ENCODE measurements at regions not wholly inside any gene's neighbourhood (a gene's known extent, or its start where the extent isn't known, plus 50 kb on each side); places are given as distances from the start of the nearest gene placed in this dataset.

GRCh38 chr17:71107136-71107535 is 937.8 kb downstream of the KCNJ2 start:
- peaks cover 0 to 4% (median 0%) of the 10 kb centered on the region in 11 donors for H3K9me3 ChIP-seq
- intact Hi-C loops (cut with DNase I): no loop called here
- no peak for TF ChIP-seq CTCF (IDR thresholded peaks at IDR 0.05)
- no peak for ATAC-seq
- 48 to 53% methylated on average over 1 of the region's 1 CpG for WGBS, 2 donors
- H3K27me3 ChIP-seq: peaks cover 0 to 3% (median 0%) of the 10 kb centered on the region in 7 donors
- H3K4me1 ChIP-seq: no peaks in the 10 kb centered on the region
- H3K4me3 ChIP-seq: no peak overlapping the region
- H3K27ac ChIP-seq: no peak overlapping the region
- no peaks in the 10 kb centered on the region for H3K36me3 ChIP-seq
- no peak for DNase-seq

GRCh38 chr17:71109697-71110096 is 940.4 kb downstream of the KCNJ2 start:
- H3K36me3 ChIP-seq: no peaks in the 10 kb centered on the region
- no peak overlapping the region for H3K4me3 ChIP-seq
- H3K27ac ChIP-seq: no peak overlapping the region
- no peak for ATAC-seq
- H3K27me3 ChIP-seq: peaks cover 0 to 3% (median 0%) of the 10 kb centered on the region in 7 donors
- H3K4me1 ChIP-seq: no peaks in the 10 kb centered on the region
- no peak for TF ChIP-seq CTCF (IDR thresholded peaks at IDR 0.05)
- peaks cover 0 to 4% (median 0%) of the 10 kb centered on the region in 11 donors for H3K9me3 ChIP-seq
- intact Hi-C loops (cut with DNase I): loop anchor here in 5 of 10 donors (10.0 kb wide), 4 partner anchors 345 to 1435 kb away; no protein-coding TSS in a partner anchor
- DNase-seq: no peak
- 82 to 85% methylated on average over 3 of the region's 3 CpGs for WGBS, 2 donors

- intact Hi-C loops (cut with DNase I): loop anchor here in 5 of 10 donors (10.0 kb wide), 4 partner anchors 344 to 1434 kb away; no protein-coding TSS in a partner anchor
- peaks cover 0 to 4% (median 0%) of the 10 kb centered on the region in 11 donors for H3K9me3 ChIP-seq
- TF ChIP-seq CTCF (IDR thresholded peaks at IDR 0.05): no peak
- ATAC-seq (no peak), DNase-seq (no peak)
- H3K27ac ChIP-seq: no peak overlapping the region
- H3K27me3 ChIP-seq: peaks cover 0 to 5% (median 0%) of the 10 kb centered on the region in 7 donors
- no peaks in the 10 kb centered on the region for H3K36me3 ChIP-seq
- no peak overlapping the region for H3K4me3 ChIP-seq
- no peaks in the 10 kb centered on the region for H3K4me1 ChIP-seq
- 85 to 88% methylated on average over 3 of the region's 3 CpGs for WGBS, 2 donors
Measured at GRCh38 chr17:71110326-71110725, 941.0 kb downstream of the KCNJ2 start.

- WGBS, 2 donors: 85 to 93% methylated on average over 2 of the region's 2 CpGs
- ATAC-seq (no peak), DNase-seq (no peak)
- H3K4me1 ChIP-seq: no peaks in the 10 kb centered on the region
- H3K9me3 ChIP-seq: no peaks in the 10 kb centered on the region
- H3K27me3 ChIP-seq: peaks cover 0 to 5% (median 0%) of the 10 kb centered on the region in 7 donors
- H3K27ac ChIP-seq: no peak overlapping the region
- no peak for TF ChIP-seq CTCF (IDR thresholded peaks at IDR 0.05)
- H3K4me3 ChIP-seq: no peak overlapping the region
- no peaks in the 10 kb centered on the region for H3K36me3 ChIP-seq
- intact Hi-C loops (cut with DNase I): loop anchor here in 5 of 10 donors (10.0 kb wide), 4 partner anchors 343 to 1433 kb away; no protein-coding TSS in a partner anchor
Measured at GRCh38 chr17:71111460-71111859, 942.1 kb downstream of the KCNJ2 start.
